ENCODE measurements at regions not wholly inside any gene's neighbourhood (a gene's known extent, or its start where the extent isn't known, plus 50 kb on each side); places are given as distances from the start of the nearest gene placed in this dataset.

GRCh38 chr12:23474438-23474976 is 475.0 kb downstream of the SOX5 start:
- no peak for DNase-seq

All from CD4-positive, alpha-beta T cell treated with Interleukin-17A for 1 hour (primary cell).